ENCODE measurements at regions not wholly inside any gene's neighbourhood (a gene's known extent, or its start where the extent isn't known, plus 50 kb on each side); places are given as distances from the start of the nearest gene placed in this dataset.

DNA sequence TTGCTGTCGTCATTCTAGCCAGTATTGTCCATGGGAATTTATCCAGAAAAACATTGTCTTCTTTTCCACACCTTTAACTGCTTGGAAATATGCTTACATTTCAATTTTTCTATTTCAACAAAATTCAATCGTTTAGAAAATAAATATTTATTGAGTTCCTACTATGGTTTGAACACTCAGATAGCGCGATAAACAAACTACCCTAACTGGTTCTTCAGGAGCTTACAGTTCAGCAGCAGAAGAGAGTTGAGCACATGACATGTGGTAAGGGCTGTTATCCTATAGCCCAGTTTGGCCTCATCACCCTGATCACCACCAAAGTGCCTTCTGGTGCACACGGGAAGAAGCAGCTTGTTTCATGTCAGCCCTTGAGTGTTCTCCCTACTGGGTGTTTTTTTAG, 375.2 kb upstream of the SMIM21 start:
- no peak for DNase-seq

DNA sequence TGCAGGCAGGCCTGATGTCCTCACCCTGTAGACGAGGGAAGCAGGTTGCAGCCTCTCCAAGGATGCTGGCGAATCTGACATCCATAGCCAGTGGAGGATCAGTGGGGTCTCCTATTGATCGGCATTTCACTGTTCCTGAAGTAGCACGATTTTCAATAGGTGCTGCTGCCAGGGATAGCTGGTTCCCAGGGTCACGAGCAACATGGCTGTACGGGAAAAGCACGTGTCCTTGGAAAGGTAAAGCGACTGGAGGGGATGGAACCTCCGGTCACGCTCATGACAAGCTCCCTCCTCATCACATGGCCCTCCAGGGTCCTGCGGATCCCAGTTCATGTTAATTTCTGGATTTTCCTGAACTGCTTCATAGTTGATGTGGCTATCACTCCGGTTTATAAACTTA, 373.7 kb upstream of the SMIM21 start:
- no peak for DNase-seq

DNA sequence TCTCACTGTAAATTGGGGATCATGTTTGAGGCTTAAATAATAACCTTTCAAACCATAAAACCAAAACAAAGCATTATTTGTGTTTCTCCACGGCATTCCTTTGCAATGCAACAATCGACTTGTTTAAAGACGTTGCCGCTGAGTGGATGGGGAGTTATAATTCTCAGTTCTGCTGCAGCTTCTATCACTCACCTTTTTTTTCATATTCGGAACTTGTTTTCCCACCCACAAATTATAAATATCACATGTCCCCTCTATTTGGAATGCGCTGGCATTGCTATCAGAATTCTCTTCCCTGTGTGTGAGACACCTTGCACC, 372.8 kb upstream of the SMIM21 start:
- DNase-seq = no peak

DNA sequence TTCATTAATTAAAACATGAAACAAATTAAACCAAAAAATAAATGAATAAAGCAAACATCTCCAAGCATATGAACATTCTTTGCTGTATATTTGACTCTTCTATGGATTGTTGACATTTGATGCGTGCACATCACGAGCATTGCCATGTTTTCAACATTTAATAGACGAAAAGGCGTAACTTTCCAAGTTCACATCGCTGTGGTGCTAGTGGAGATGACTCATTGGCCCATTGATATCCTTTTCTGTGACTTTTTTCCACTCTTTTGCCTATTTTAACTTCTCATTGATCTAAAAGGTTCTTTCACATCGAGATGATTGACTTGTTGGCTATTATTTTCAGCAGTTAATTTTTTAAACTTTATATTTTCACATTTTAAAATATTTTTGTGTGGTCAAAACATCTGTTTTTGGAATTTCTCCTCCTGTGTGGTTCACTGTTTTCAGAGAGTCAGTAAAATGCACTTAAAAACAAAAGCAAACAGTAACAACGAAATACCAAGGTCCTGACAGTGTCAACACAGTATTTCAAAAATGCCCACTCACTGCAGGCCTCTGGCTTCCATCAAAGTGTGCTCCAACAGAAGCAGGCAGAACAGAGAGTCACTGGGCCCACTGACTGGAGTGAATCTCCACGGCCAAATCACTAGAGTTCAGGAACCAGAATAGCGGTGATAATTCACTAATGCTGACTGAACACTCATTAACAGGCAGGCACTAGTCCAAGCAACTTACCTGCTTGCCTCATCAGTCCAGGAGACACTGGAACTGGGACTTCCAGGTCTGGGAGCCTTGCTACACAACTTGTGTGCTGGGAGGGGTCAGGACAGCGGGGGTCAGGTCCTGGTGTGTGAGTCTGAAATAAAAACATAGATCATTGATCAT, 372.2 kb upstream of the SMIM21 start:
- no peak for DNase-seq

DNA sequence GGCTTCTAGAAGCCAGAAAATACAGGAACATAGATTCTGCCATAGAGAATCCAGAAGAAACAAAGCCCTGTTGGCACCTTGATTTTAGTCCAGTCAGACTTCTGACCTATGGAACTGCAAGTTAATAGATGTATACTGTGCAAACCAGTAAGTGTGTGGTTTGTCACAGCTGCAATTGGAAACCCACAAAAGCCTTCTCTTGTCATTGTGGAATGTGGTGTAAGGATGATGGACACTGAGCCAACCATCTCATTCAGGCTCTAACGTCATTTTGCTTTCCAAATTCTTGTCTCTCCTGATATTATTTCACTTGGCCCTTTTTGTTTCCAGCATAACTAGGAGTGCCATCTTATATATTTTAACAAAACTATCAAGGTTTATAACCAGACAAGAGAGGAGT, 369.5 kb upstream of the SMIM21 start:
- no peak for DNase-seq

DNA sequence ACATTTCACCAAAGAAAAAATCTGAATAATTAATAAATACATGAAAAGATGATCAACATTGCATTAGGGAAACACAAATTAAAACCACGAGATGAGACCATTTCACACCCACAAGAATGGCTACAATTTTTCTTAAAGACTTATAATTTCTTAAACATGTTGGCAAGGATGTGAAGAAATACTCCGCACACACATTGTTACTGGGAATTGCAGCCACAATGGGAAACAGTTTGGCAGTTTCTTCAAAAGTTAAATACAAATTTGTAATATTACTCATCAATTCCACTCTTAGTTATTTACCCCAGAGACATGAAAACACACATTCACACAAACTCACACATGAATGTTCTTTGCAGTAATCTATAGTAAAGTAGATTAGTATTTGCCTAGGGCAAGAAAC, 363.3 kb upstream of the SMIM21 start:
- no peak for DNase-seq

DNA sequence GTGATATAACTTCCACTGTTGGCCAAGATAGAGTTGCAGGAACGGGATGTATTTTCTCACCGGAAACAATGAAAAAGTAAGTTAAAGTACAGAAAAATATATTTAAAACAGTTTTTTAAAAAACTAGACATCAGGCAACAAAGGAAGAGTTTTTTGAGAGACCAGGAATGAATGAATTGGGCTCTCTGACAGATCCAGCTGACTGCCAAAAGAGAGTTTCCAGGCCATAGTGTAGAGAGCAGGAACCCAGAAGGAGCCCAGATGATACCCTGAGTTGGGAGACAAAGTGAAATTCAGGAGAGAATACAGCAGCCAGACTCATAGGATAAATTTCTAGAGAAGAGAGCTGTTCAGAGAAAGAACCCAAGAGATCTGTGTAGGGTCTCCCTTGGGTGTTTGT, 362.6 kb upstream of the SMIM21 start:
- DNase-seq = no peak

DNA sequence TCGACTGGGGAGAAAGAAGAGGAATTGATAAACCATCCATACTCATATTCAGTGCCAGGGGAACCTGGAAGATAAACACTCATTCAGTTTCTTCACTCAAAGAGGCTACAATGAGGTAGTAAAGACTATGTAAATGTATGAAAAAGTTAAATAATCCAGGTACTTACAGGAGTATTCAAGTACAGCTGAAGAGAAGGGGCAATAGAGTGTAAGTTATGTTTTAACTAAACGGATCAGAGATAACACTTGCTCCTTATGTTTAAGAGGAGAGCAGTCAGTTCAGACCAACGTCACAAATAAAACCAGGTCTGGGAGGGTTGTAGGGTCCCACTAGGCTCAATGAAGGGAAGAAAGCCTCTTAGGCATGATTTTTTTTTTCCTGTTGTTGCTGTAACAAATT, 358.3 kb upstream of the SMIM21 start:
- no peak for DNase-seq

DNA sequence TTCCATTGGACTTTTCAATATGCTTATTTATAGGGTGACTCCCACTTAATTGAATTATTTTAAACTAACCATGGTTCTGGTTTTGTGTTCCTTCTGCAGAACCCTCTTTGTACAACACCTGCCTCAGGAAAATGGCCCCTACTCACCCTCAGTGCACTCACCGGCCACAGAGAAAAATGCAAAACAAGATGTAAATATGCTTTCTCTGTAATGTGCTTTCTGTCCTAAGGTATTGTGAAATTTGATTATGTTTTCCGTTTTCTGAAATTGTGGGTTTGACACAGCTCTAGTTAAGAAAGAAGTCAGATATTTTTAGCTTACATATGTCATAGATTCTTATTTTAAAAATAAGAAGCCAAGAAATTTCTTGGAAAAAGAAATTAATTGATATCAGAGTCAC, 357.7 kb upstream of the SMIM21 start:
- DNase-seq = no peak

DNA sequence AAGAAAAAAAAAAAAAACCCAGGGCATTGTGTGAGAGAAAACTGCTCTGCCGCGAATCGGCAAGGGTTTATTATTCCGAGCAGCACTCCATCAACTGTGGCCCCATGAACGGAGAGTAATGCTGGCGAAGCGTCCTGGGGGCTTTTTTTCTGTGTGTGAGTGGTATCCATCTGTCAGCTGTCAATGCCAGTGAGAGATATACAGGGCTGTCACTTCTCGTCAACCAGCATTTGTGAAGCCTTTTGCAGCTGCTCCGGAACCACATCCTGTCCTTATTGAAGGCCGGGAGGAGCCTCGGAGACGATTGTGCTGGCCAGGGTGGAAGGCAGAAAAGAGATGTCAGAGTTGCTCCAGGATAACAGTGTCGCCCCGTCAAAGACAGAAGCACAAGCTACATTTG, 356.9 kb upstream of the SMIM21 start:
- DNase-seq = no peak

DNA sequence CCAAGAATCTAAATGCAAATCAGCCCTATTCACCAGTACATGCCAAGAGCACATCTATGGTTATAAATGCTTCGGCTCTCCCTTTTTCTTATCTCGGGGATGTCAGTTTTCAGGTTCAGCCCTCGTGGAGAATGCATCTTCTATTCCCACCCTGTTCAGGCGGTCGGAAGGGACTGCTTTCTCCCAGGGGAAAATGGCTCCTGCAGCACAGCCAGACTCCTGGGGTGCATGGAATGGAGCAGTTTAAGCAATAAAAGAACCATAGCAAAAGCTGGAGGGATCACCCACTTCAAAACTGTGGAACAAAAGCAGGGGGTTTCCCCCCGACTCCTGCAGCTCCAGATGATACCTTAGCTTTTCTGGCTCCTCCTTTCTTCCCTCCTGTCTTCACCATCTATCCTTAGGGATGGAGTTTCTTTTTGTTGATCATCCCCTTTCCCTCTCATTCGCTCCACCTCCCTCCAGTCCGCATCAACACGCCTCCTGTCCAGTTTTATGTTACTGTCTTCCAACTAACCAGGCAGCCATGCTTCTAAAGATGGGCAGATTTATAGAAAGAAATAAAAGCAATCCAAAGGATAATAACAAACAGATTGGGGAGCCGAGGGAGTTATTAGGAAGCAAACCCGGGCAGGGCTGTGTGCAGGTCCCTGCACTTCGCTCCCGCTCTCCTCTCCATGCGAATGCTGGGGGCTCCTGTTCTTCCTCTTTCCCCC, 356.2 kb upstream of the SMIM21 start:
- DNase-seq = no peak

DNA sequence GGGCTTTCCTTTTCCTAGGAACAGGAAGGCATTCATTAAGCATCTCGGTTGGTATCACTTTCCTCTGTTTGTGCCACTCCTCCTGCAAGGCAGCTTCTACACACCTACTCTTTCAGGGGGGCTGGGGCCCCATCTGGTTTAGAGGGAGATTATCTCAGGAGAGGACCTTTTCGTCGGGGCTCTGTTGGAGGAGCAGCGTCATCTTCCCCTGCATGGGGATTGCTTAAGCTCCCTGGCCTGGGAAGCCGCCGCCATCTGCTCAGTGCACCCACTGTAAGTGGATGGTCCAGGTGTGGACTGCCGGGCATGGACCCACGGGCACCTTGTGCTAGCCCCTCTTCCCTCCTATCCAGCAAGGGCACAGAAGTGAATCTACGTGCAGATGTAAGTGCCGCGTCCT, 355.3 kb upstream of the SMIM21 start:
- no peak for DNase-seq

DNA sequence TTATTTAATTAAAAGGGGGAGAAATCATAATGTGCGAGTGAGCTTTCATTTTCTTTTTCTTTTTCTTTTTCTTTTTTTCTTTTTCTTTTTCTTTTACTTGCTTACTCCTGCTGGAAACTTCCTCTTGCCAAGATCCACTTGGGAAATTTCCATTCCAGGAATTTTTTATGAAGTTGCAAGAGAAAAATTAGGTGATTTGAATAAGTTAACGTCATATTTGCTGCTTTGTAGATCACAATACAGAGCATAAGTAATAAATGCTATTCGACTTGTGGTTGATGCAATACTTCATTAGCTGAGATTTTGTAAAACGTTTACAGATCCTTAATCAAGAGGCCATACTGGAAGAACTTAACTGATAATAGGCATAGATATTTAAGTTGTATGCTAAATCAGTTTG, 354.7 kb upstream of the SMIM21 start:
- no peak for DNase-seq

DNA sequence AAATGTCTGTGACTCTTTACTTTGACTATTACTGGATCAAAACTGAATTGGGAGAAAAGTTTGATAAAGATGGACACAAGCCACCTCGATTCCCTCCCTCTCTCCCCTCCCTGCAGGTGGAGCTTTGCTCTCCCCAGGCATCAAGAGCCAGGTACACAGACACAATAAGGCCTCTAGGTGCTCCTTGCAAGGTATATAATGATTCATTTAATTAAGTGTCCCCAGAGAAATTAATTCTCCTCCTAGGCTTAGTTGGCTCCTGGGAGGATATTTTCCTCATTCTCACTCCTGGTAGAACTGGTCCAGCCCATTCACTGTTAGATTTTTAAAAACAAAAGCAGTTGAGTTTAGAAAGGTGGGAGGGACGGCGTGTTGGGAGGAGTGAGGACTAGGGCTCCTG, 352.4 kb upstream of the SMIM21 start:
- no peak for DNase-seq

DNA sequence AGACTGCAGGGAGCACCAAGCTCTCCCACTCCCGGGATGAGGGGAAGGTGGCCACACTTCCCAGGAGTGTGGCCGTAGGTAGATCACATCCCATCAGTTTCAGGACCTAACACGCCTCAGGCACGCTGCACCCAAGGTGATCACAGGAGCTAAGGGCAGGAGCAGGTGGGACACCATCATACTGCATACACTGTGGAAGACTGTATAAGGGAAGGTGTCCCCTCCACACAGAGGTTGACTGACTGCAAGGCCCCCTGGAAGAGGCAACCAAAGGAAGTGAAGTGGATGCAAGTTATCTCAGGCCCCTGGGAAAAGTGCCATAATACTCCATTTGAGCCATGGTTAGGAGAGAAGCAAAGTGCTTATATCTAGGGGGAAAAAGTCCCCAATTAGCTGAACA, 351.9 kb upstream of the SMIM21 start:
- DNase-seq = no peak

DNA sequence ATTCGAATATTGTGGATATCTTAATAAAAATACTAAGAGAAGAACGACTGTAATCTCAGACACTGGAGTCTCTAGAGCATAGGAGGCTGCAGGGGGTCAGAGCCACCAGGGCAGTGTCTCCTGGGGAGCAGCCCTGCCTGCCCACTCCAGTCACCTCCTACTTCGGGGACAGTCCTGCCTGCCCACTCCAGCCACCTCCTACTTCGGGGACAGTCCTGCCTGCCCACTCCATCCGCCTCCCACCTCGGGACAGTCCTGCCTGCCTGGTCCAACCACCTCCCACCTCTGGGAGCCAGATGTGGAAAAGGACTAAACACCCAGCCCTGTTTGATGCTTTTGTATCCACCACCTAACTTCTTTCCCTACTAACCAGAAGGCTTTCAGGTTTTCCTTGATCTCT, 350.1 kb upstream of the SMIM21 start:
- no peak for DNase-seq

DNA sequence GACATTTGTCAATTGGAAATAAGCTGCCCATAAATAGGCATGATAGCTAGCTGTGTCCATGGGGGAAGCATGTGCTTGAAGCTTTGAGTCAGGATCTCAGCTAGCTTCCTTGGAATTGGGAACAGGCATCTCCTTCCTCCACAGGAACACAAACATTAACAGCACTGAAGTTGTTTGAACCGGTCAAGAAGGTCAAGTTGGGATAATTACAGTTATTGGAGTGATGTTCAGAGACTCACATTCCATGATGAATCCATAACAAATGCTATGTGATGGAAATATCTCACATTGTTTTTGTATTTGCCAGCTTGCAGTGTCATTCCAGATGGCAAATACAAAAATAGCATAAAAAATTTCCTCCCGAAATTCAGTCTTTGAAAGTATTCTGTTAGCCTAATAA, 347.6 kb upstream of the SMIM21 start:
- DNase-seq = no peak

DNA sequence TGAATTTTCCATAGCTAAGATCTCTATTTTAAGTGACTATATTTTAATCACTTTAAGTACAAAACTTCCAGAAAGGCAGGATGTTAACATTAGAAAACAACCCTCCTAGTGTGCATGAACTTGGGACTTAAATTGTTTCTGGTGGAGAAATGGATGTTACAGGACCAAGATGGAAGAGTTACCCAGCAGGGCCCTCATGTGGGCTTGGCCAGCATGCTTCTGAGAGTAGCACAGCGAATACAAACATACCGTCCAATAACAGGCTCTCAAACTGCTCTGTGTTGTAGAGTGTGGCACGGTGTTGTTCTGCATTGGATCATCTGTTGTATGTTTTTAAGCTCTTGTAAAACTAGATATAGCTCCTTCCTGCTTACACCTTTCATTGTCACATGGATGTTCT, 346.1 kb upstream of the SMIM21 start:
- DNase-seq = no peak

DNA sequence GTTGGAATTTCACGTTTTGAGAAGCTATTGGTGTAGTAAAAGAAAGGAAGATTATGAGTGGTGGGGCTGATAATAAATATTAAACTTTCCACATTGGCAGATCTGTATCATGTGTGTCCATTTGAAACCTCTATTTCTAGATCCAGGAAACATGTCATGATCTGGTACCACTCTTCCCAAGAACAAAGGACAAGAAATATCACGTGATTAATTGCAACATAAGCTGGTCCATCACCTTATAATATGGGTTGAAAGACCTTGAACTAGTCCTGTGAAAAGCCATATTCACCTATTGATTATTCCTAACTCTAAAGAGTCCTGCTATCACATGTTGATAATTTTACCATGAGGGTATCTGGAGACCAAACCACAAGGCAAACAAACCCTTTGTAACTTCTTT, 335.3 kb upstream of the SMIM21 start:
- DNase-seq = no peak

DNA sequence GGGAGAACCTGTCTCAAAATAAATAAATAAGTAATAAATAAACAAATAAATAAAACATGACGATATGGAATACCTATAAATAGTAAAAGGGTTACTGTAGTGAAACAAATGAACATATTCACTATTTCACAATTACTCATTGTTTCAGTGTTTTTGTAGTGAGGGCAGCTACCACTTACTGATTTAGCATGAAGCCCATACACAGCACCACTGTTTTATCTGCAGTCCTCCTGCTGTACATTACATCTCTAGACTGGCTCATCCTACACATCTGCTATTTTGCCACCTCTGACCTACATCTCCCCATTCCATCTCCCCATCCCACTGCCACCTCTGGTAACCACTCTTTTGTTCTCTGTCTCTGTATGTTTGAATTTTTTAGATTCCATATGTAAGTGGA, 332.7 kb upstream of the SMIM21 start:
- no peak for DNase-seq

DNA sequence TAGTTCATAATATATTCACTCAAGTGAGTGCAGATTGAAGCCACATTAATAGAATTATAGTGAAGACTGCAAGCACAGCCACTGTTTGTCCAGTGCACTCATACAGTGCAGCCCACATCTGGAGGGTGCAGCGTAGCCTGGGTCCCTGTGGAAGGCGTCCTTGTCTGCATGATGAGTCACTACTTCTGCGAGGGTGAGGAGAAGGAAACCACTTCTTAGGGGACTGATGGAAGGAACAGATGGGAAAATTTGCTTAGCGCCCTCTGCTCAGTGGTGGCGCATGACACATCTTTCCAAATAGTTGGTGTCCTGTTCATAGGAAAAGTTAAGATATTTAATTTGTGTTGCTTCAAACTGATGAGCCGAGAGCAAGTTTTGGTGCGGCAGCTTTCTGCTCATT, 330.4 kb upstream of the SMIM21 start:
- no peak for DNase-seq

DNA sequence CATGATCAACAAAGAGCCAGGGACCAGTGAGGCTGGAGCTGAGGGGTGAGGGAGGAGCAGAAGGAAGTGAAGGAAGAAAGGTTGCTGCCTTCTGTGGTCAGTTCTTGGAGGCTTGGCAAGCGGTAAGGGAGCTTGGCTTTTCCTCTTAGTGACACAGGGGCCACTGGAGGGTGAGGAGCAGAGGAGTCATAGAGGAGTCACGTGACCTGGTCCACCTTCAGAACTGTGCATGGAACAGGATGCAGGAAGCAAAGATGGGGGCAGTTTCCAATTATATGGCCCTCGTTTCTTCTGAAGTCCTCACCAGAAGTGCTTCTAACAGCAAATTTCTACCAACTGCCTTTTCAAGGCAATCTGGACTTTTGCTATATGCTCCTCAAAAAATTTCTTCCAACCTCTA, 326.9 kb upstream of the SMIM21 start:
- DNase-seq = no peak

DNA sequence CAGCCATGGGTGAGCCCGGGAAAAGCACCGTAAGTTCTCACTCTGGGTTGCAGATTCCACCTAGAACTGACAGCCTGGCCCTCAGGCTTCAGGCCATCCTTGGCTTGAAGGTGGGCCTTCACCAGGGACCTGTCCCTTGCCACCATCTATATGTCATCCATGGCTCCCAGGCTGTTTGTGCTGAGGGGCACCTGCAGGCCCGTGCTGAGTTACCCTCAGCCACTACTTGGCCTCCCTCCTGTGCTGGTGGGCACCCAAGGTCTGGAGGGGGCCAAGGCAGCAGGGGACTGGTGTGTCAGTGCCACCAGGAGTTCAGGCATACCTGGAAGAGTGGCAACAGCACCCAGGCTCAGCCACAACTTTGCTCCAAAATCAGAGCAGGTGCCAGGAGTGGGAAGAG, 326.2 kb upstream of the SMIM21 start:
- no peak for DNase-seq

DNA sequence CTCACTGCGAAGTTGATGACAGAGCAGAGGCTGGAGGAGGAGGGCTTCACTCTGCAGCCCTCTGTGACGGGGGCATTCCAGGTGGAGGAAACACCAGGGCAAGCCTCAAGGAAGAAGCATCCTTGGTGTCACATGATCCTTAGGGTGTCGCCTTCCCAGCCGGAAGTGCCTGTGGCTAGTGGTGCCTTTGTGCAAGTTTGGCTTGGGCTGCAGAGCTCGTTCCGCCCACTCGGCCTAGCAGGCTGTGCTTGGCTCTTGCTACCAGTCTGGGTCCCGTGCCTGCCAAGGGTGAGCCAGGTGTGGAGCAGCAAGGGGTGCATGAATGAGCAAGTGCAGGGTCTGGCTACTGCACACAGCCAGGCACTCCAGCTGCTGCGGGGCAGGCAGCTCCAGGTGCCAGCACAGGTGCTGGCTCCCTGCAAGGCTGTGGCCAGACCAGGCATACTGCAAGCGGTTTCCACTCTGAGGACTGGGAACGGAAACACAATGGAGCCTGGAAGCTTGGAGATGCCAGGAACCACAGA, 325.3 kb upstream of the SMIM21 start:
- no peak for DNase-seq
